ENCODE measurements at regions not wholly inside any gene's neighbourhood (a gene's known extent, or its start where the extent isn't known, plus 50 kb on each side); places are given as distances from the start of the nearest gene placed in this dataset.

GRCh38 chr11:112464949-112465348 is 204.3 kb upstream of the PLET1 start:
- H3K9me3 ChIP-seq (ENCODE audit: low read depth): no peaks in the 10 kb centered on the region
- H2AFZ ChIP-seq: no peak overlapping the region
- no peaks in the 10 kb centered on the region for H3K9me2 ChIP-seq (replicated peaks; ENCODE audit: insufficient read depth)
- no peaks in the 10 kb centered on the region for H3K79me2 ChIP-seq
- WGBS (ENCODE audit: low lambda C conversion rate, missing lambda C conversion rate): 88% methylated on average over 1 of the region's 1 CpG
- TF ChIP-seq, protein P1, sequence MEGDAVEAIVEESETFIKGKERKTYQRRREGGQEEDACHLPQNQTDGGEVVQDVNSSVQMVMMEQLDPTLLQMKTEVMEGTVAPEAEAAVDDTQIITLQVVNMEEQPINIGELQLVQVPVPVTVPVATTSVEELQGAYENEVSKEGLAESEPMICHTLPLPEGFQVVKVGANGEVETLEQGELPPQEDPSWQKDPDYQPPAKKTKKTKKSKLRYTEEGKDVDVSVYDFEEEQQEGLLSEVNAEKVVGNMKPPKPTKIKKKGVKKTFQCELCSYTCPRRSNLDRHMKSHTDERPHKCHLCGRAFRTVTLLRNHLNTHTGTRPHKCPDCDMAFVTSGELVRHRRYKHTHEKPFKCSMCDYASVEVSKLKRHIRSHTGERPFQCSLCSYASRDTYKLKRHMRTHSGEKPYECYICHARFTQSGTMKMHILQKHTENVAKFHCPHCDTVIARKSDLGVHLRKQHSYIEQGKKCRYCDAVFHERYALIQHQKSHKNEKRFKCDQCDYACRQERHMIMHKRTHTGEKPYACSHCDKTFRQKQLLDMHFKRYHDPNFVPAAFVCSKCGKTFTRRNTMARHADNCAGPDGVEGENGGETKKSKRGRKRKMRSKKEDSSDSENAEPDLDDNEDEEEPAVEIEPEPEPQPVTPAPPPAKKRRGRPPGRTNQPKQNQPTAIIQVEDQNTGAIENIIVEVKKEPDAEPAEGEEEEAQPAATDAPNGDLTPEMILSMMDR (IDR thresholded peaks at IDR 0.05; ENCODE audit: poor library complexity): no peak
- TF ChIP-seq EZH2phosphoT487 (IDR thresholded peaks at IDR 0.05; ENCODE audit: low read depth, severe bottlenecking, unreplicated experiment) (no peak), EZH2 (IDR thresholded peaks at IDR 0.05; ENCODE audit: borderline replicate concordance) (no peak)
- no peak overlapping the region for H3K4me3 ChIP-seq
- H3K4me2 ChIP-seq: no peak overlapping the region
- no peak overlapping the region for H3K27ac ChIP-seq
- no peak for DNase-seq (ENCODE audit: low spot score)
- no peaks in the 10 kb centered on the region for H3K36me3 ChIP-seq (replicated peaks; ENCODE audit: insufficient read depth, low read depth)
- peaks cover 8% of the 10 kb centered on the region for H3K4me1 ChIP-seq (ENCODE audit: insufficient read depth)
- H4K20me1 ChIP-seq (ENCODE audit: insufficient read depth, poor library complexity, severe bottlenecking): no peaks in the 10 kb centered on the region
- H3K27me3 ChIP-seq: no peaks in the 10 kb centered on the region

GRCh38 chr11:112465433-112466024 is 204.9 kb upstream of the PLET1 start:
- Histone ChIP-seq H3K27me3 (no peaks in the 10 kb centered on the region), H3K9me2 (replicated peaks; ENCODE audit: insufficient read depth) (no peaks in the 10 kb centered on the region), H3K27ac (no peak overlapping the region), H3K36me3 (replicated peaks; ENCODE audit: insufficient read depth, low read depth) (no peaks in the 10 kb centered on the region), H3K4me2 (no peak overlapping the region), H3K79me2 (no peaks in the 10 kb centered on the region), H3K4me3 (no peak overlapping the region), H4K20me1 (ENCODE audit: insufficient read depth, poor library complexity, severe bottlenecking) (no peaks in the 10 kb centered on the region), H2AFZ (no peak overlapping the region), H3K9me3 (ENCODE audit: low read depth) (no peaks in the 10 kb centered on the region), H3K4me1 (ENCODE audit: insufficient read depth) (peaks cover 8% of the 10 kb centered on the region)
- TF ChIP-seq EZH2 (IDR thresholded peaks at IDR 0.05; ENCODE audit: borderline replicate concordance): no peak
- TF ChIP-seq, protein P1 (IDR thresholded peaks at IDR 0.05; ENCODE audit: poor library complexity): no peak
- TF ChIP-seq EZH2phosphoT487 (IDR thresholded peaks at IDR 0.05; ENCODE audit: low read depth, severe bottlenecking, unreplicated experiment): no peak
- DNase-seq (ENCODE audit: low spot score): peak; percentile 19
- WGBS (ENCODE audit: low lambda C conversion rate, missing lambda C conversion rate): 60% methylated on average over 6 of the region's 6 CpGs

- H2AFZ ChIP-seq: no peak overlapping the region
- no peaks in the 10 kb centered on the region for H3K9me2 ChIP-seq (replicated peaks; ENCODE audit: insufficient read depth)
- TF ChIP-seq EZH2 (IDR thresholded peaks at IDR 0.05; ENCODE audit: borderline replicate concordance) (no peak), EZH2phosphoT487 (IDR thresholded peaks at IDR 0.05; ENCODE audit: low read depth, severe bottlenecking, unreplicated experiment) (no peak)
- TF ChIP-seq, protein P1 (IDR thresholded peaks at IDR 0.05; ENCODE audit: poor library complexity): no peak
- DNase-seq (ENCODE audit: low spot score): no peak
- H3K4me2 ChIP-seq: no peak overlapping the region
- 90% methylated on average over 3 of the region's 3 CpGs for WGBS (ENCODE audit: low lambda C conversion rate, missing lambda C conversion rate)
- peaks cover 8% of the 10 kb centered on the region for H3K4me1 ChIP-seq (ENCODE audit: insufficient read depth)
- H3K36me3 ChIP-seq (replicated peaks; ENCODE audit: insufficient read depth, low read depth): no peaks in the 10 kb centered on the region
- no peaks in the 10 kb centered on the region for H3K9me3 ChIP-seq (ENCODE audit: low read depth)
- H3K27ac ChIP-seq: no peak overlapping the region
- H3K79me2 ChIP-seq: no peaks in the 10 kb centered on the region
- no peak overlapping the region for H3K4me3 ChIP-seq
- peaks cover 3% of the 10 kb centered on the region for H3K27me3 ChIP-seq
- no peaks in the 10 kb centered on the region for H4K20me1 ChIP-seq (ENCODE audit: insufficient read depth, poor library complexity, severe bottlenecking)
Measured at GRCh38 chr11:112467721-112468120, 207.1 kb upstream of the PLET1 start.

All from hepatocyte (in vitro differentiated cells).